ENCODE measurements at regions not wholly inside any gene's neighbourhood (a gene's known extent, or its start where the extent isn't known, plus 50 kb on each side); places are given as distances from the start of the nearest gene placed in this dataset.

- no peak for DNase-seq (ENCODE audit: low spot score)
Observed at GRCh38 chr12:18207266-18207665, 54.1 kb upstream of the PIK3C2G start.

- no peak for DNase-seq (ENCODE audit: low spot score)
Observed at GRCh38 chr12:18206198-18206597, 55.1 kb upstream of the PIK3C2G start.

- no peak for DNase-seq (ENCODE audit: low spot score)
Observed at GRCh38 chr12:18204053-18204452, 57.3 kb upstream of the PIK3C2G start.

- no peak for DNase-seq (ENCODE audit: low spot score)
Observed at GRCh38 chr12:18192119-18192518, 69.2 kb upstream of the PIK3C2G start.

- no peak for DNase-seq (ENCODE audit: low spot score)
Observed at GRCh38 chr12:18183141-18183540, 78.2 kb upstream of the PIK3C2G start.

- DNase-seq (ENCODE audit: low spot score) = no peak
Observed at GRCh38 chr12:18171571-18171970, 81.6 kb upstream of the RERGL start.

- no peak for DNase-seq (ENCODE audit: low spot score)
Observed at GRCh38 chr12:18168016-18168415, 78.0 kb upstream of the RERGL start.

GRCh38 chr12:18165889-18166288, 75.9 kb upstream of the RERGL start:
- DNase-seq (ENCODE audit: low spot score) = no peak

- DNase-seq (ENCODE audit: low spot score) = peak; percentile 38
Observed at GRCh38 chr12:18165422-18165871, 75.5 kb upstream of the RERGL start.

GRCh38 chr12:18160901-18161300, 70.9 kb upstream of the RERGL start:
- no peak for DNase-seq (ENCODE audit: low spot score)

GRCh38 chr12:18158774-18159557, 69.0 kb upstream of the RERGL start:
- peak; percentile 39 for DNase-seq (ENCODE audit: low spot score)

- DNase-seq (ENCODE audit: low spot score) = no peak
Observed at GRCh38 chr12:18153826-18154225, 63.8 kb upstream of the RERGL start.

GRCh38 chr12:18151036-18151435, 61.0 kb upstream of the RERGL start:
- no peak for DNase-seq (ENCODE audit: low spot score)

GRCh38 chr12:18148961-18149360, 59.0 kb upstream of the RERGL start:
- DNase-seq (ENCODE audit: low spot score) = no peak

- DNase-seq (ENCODE audit: low spot score) = no peak
Observed at GRCh38 chr12:18146363-18146762, 56.4 kb upstream of the RERGL start.

- no peak for DNase-seq (ENCODE audit: low spot score)
Observed at GRCh38 chr12:18145924-18146323, 55.9 kb upstream of the RERGL start.

GRCh38 chr12:18141048-18141982, 51.3 kb upstream of the RERGL start:
- peak; percentile 6 for DNase-seq (ENCODE audit: low spot score)

- DNase-seq (ENCODE audit: low spot score) = peak; percentile 13
Observed at GRCh38 chr12:18139989-18140596, 50.1 kb upstream of the RERGL start.
